Skeletal muscle satellite cell (primary cell): ENCODE measurements at regions not wholly inside any gene's neighbourhood (a gene's known extent, or its start where the extent isn't known, plus 50 kb on each side); places are given as distances from the start of the nearest gene placed in this dataset.

Experiments used
- H3K27me3 ChIP-seq: 2 replicates; pipeline ENCODE4 v1.7.0; 2013; ENCODE audit warnings: low read length; ENCODE audit not compliant: control insufficient read depth, insufficient read depth
- H3K36me3 ChIP-seq: 2 replicates; pipeline ENCODE4 v1.7.0; 2013; ENCODE audit warnings: mild to moderate bottlenecking, control low read depth, low read length; ENCODE audit not compliant: insufficient read depth
- H3K4me1 ChIP-seq: 2 replicates; pipeline ENCODE4 v1.7.0; 2013; ENCODE audit warnings: low read length; ENCODE audit not compliant: control insufficient read depth, insufficient read depth
- H3K4me2 ChIP-seq: 2 replicates; pipeline ENCODE4 v1.7.0; 2013; ENCODE audit warnings: mild to moderate bottlenecking, low read length
- H3K4me3 ChIP-seq: 2 replicates; pipeline ENCODE4 v1.7.0; 2013; ENCODE audit warnings: low read length
- H3K9ac ChIP-seq: 2 replicates; pipeline ENCODE4 v1.7.0; 2013; ENCODE audit warnings: mild to moderate bottlenecking, low read depth, low read length, moderate library complexity
- H3K9me3 ChIP-seq: replicated peaks from 2 replicates; pipeline ENCODE4 v1.7.0; 2013; ENCODE audit warnings: mild to moderate bottlenecking, control low read depth, low read length

DNA sequence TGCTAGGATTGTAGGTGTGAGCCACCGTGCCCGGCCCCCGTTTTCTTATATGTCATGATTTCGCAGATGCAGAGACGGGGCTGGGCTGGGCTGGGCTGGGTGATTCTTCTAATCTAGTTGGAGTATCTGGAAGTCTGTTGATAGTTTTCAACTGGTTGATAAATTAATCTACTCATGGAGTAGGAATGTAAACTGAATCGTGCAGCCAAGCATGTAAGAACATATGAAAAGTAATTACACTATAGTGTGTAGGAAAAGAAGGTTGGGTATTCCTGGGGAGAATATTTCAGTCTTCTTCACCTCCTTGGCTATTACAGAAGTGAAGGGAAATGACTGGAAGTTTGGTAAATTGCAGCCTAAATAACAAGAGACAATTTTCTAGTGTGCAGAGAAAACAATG is 82.6 kb upstream of the MAGI1 start:
- H3K4me2 ChIP-seq: no peak overlapping the region
- peaks cover 7% of the 10 kb centered on the region for H3K4me1 ChIP-seq
- H3K9ac ChIP-seq: no peak overlapping the region
- no peak overlapping the region for H3K4me3 ChIP-seq
- H3K27me3 ChIP-seq: no peaks in the 10 kb centered on the region
- no peaks in the 10 kb centered on the region for H3K36me3 ChIP-seq
- no peaks in the 10 kb centered on the region for H3K9me3 ChIP-seq

DNA sequence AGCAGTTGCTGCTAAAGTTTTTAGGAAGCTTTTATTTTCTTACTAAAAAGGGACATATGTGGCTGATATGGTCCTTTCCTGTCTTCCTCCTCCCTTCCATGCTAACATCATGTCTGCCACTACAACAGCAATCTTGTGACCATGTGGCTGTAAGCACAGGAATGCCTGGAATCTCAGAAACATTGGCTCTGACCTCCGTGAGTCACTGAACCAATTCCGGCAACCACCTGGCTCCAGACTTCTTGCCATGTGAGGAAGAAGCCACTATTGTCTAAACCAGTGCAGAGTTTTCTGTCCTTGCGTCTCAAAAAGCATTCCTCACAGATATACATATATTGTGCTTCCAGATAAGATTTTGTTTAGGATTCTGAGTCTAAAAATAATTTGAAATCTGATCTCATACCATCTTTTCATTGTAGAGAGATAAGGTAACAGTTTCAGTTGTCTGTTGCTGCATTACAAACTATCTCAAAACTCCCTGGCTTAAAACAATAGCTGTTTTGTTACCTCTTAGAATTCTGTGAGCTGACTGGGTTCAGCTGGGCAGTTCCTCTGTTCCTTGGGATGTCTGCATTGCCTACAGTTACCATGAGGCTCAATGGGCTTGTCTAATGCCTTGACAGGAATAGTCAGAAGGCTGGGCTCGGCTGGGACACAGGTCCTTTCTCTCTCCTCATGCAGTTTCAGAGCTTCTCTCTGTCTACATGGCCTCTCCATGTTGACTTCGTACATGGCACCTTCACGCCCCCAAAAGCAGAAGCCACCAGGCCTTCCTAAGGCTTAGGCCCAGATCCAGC is 77.3 kb upstream of the MAGI1 start:
- H3K4me1 ChIP-seq: peaks cover 21% of the 10 kb centered on the region
- no peaks in the 10 kb centered on the region for H3K36me3 ChIP-seq
- H3K4me3 ChIP-seq: no peak overlapping the region
- no peaks in the 10 kb centered on the region for H3K27me3 ChIP-seq
- H3K4me2 ChIP-seq: peak overlapping the region; percentile 38
- peak overlapping the region; percentile 56 for H3K9ac ChIP-seq
- H3K9me3 ChIP-seq: no peaks in the 10 kb centered on the region

DNA sequence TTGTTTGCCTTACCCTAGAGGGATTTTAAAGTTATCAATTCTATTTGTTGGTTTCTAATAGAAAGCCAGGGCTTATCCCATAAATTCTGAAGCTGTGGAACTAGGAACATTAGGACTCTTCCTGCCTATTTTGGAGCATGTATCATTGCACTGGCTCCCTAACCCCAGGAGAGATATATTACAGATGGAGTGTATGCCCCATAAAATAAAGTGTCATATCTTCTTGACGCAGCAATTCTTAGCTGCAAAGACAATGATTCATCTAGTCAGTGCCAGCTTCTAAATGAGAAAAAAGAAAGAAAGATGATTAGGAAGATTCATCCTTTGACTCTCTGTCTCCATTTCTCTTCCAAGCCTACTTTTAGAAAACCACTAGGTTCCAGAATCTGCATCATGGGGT is 74.8 kb upstream of the MAGI1 start:
- Histone ChIP-seq H3K9ac (no peak overlapping the region), H3K27me3 (no peaks in the 10 kb centered on the region), H3K36me3 (no peaks in the 10 kb centered on the region), H3K4me3 (no peak overlapping the region), H3K4me1 (peaks cover 21% of the 10 kb centered on the region), H3K9me3 (no peaks in the 10 kb centered on the region), H3K4me2 (no peak overlapping the region)

DNA sequence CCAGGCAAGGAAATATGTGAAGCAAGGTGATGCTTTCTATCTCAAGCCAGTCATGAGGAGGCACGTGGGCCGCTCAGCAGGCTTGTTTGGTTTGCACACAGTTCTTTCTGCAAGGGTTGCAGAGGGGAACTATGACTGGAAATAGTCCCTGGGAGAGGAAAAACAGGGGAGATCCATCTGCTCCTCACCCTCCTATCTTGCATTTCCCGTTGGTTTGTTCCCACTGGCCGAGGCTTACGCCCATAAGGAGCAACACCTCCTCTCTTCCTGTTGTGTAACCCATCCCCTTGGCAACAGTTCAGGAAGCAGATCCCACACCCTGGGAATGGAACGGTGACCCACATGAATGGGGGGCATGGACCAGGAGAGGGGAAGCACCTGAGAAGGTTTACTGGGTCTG is 72.1 kb upstream of the MAGI1 start:
- H3K27me3 ChIP-seq: no peaks in the 10 kb centered on the region
- H3K9ac ChIP-seq: no peak overlapping the region
- H3K4me1 ChIP-seq: peaks cover 24% of the 10 kb centered on the region
- H3K4me3 ChIP-seq: no peak overlapping the region
- no peaks in the 10 kb centered on the region for H3K36me3 ChIP-seq
- no peak overlapping the region for H3K4me2 ChIP-seq
- no peaks in the 10 kb centered on the region for H3K9me3 ChIP-seq

DNA sequence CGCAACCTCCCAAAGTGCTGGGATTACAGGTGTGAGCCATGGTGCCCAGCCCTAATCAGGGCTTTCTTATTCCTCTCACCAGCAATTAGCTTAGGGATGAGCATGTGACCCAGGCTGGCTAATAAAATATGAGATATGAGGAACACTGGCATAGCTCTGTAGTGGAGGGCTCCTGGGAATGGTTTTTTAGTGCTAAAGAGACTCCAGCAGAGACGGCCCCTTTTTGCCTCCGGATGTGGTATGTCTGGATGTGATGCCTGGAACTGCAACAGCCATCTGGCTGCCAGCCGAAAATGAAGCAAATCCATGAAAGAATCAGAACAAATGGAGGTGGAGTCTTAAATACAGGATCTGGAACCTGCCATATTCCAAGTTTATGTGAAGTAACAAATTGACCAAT is 69.1 kb upstream of the MAGI1 start:
- Histone ChIP-seq H3K4me3 (no peak overlapping the region), H3K9ac (no peak overlapping the region), H3K27me3 (no peaks in the 10 kb centered on the region), H3K9me3 (no peaks in the 10 kb centered on the region), H3K36me3 (no peaks in the 10 kb centered on the region), H3K4me2 (no peak overlapping the region), H3K4me1 (peaks cover 13% of the 10 kb centered on the region)

DNA sequence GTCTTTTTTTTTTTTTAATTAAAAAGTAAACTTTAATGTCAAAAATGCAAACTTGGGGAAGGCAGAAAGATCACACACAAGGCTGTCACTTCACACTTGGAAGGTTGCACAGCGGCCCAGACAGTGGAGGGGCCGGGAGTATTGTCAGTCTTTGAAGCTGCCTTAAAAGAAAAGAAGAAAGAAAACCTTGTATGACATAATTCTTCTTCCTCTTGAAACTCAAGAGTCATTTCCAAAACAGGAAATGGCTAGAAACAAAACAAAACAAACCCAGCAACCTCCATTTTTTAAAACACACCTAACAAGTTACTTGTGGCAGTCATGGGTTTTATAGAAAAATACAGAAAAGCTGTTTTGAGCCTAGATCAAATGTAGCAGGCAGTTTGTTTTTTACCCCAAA is 68.1 kb upstream of the MAGI1 start:
- no peaks in the 10 kb centered on the region for H3K27me3 ChIP-seq
- H3K9ac ChIP-seq: no peak overlapping the region

DNA sequence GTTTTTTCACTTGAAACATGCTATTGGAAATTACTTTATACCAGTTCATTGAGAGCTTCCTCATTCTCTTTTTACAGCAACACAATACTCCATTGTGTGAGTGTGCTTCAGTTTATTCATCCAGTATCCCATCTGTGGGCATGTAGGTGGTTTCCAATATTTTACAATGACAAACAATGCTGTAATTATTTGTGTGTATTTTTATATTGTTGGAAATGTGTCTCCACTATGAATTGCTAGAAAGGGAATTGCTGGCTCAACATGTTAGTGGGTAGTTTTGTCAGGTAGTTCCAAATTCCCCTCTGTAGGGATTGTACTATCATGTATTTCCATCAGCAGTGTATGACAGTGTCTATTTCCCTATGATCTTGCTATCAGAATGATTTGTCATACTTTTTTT is 65.8 kb upstream of the MAGI1 start:
- Histone ChIP-seq H3K4me1 (peaks cover 16% of the 10 kb centered on the region), H3K36me3 (no peaks in the 10 kb centered on the region), H3K4me3 (no peak overlapping the region), H3K9ac (no peak overlapping the region), H3K4me2 (no peak overlapping the region), H3K27me3 (no peaks in the 10 kb centered on the region), H3K9me3 (no peaks in the 10 kb centered on the region)

More for the DNA sequence above, 68.1 kb upstream of the MAGI1 start:
- Histone ChIP-seq H3K4me3 (no peak overlapping the region), H3K4me1 (peaks cover 13% of the 10 kb centered on the region), H3K36me3 (no peaks in the 10 kb centered on the region), H3K4me2 (no peak overlapping the region), H3K9me3 (no peaks in the 10 kb centered on the region)

DNA sequence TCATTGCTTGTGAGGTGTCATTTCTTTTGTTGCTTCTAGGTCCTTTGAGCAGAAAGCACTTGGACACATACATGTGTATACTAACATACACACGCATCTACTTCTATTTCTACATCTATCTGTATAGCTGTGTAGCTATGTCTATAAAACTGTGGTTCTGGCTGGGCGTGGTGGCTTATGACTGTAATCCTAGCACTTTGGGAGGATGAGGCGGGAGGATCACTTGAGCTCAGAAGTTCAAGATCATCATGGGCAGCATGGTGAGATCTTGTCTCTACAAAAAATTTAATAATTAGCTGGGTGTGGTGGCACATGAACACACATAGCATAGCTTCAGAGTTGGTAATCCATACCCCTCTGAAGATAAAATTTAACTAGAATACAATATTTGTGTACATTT is 65.0 kb upstream of the MAGI1 start:
- no peaks in the 10 kb centered on the region for H3K27me3 ChIP-seq

DNA sequence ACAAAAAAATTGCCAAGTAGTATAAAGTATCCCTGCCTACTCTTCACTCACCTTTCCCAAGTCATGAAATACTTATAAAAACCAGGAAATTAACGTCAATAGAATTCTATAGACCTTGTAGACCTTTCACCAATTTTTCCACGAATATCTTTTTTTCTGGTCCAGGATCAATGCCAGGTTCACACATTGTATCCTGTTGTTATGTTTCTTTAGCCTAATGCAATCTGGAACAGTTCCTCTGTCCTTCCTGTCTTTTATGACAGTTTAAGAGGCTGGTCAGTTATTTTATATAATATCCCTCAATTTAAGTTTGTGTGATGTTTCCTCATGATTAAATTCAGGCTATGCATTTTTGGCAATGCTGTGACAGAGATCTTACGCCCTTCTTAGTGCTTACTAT is 63.2 kb upstream of the MAGI1 start:
- no peak overlapping the region for H3K9ac ChIP-seq
- H3K27me3 ChIP-seq: no peaks in the 10 kb centered on the region
- no peak overlapping the region for H3K4me2 ChIP-seq
- peaks cover 27% of the 10 kb centered on the region for H3K4me1 ChIP-seq
- no peak overlapping the region for H3K4me3 ChIP-seq
- no peaks in the 10 kb centered on the region for H3K36me3 ChIP-seq
- H3K9me3 ChIP-seq: no peaks in the 10 kb centered on the region

More for the DNA sequence above, 65.0 kb upstream of the MAGI1 start:
- Histone ChIP-seq H3K4me3 (no peak overlapping the region), H3K36me3 (no peaks in the 10 kb centered on the region), H3K4me2 (no peak overlapping the region), H3K4me1 (peaks cover 23% of the 10 kb centered on the region), H3K9ac (no peak overlapping the region), H3K9me3 (no peaks in the 10 kb centered on the region)

DNA sequence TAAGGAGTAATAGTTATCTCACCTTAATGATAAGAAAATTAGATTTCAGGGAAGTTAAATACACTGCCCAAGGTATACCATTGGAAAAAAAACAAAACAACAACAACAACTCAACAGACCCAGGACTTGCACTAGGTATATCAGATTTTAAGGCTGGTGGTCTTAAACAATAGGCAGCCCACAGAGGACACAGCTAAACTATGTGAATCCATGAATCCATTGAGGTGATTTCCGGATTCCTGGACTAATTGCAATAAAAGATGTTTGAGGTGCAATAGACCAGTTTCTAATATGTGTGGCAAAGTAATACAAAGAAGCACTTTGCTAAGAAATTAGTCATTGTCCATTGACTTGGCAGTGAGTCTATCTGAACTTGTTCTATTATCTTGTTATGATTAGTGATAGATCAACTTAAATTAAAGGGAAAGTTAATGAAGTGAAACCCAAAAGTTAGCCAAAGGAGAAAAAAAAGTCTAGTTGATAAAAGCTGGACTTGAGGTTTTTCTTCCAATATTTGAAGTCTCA is 60.9 kb upstream of the MAGI1 start:
- Histone ChIP-seq H3K9ac (no peak overlapping the region), H3K4me3 (no peak overlapping the region), H3K36me3 (no peaks in the 10 kb centered on the region), H3K9me3 (no peaks in the 10 kb centered on the region), H3K27me3 (no peaks in the 10 kb centered on the region), H3K4me1 (peaks cover 25% of the 10 kb centered on the region), H3K4me2 (no peak overlapping the region)

DNA sequence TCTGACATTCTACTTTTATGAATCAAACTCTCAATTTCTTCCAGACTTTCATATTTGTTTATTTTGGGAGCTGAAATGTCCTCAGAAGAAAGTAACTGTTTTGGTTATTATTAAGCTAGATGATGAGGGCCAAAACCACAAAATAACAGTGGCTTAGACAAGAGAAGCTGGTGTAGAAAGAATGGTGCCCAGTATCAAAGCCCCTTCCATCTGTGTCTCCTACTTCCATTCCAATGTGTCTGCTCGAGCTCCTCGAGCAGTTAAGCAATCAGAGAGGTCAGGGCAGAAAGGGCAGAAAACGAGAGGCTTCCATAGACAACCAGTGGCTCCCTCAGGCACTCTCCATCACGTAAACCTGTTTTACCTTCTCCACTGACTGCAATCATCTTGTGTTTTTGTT is 59.7 kb upstream of the MAGI1 start:
- no peaks in the 10 kb centered on the region for H3K9me3 ChIP-seq

DNA sequence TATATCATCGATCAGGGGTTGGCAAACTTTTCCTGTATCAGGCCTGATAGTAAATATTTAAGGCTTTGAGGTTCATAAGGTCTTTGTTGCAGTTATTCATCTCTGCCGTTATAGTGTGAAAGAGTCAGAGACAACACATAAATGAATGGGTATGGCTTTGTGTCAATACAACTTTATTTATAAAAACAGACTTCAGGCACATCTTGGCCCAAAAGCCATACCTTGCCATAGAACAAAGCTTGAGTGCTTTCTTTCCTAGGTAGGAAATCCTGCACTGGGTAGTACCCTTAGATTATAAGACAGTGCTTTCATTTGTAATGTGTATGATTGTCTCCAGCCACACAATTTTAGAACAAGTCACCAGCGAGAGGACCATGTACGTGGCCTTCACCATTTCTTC is 58.9 kb upstream of the MAGI1 start:
- Histone ChIP-seq H3K9ac (no peak overlapping the region), H3K36me3 (no peaks in the 10 kb centered on the region), H3K4me1 (peaks cover 25% of the 10 kb centered on the region), H3K9me3 (no peaks in the 10 kb centered on the region), H3K27me3 (no peaks in the 10 kb centered on the region), H3K4me2 (peak overlapping the region; percentile 44), H3K4me3 (no peak overlapping the region)

More for the DNA sequence above, 59.7 kb upstream of the MAGI1 start:
- Histone ChIP-seq H3K9ac (no peak overlapping the region), H3K4me2 (peak overlapping the region; percentile 44), H3K36me3 (no peaks in the 10 kb centered on the region), H3K4me3 (peak overlapping the region; percentile 8), H3K27me3 (no peaks in the 10 kb centered on the region), H3K4me1 (peaks cover 25% of the 10 kb centered on the region)
